ENCODE measurements at regions not wholly inside any gene's neighbourhood (a gene's known extent, or its start where the extent isn't known, plus 50 kb on each side); places are given as distances from the start of the nearest gene placed in this dataset.
A peak's percentile ranks its signal among the peaks of the same experiment; 100 is the strongest.

DNA sequence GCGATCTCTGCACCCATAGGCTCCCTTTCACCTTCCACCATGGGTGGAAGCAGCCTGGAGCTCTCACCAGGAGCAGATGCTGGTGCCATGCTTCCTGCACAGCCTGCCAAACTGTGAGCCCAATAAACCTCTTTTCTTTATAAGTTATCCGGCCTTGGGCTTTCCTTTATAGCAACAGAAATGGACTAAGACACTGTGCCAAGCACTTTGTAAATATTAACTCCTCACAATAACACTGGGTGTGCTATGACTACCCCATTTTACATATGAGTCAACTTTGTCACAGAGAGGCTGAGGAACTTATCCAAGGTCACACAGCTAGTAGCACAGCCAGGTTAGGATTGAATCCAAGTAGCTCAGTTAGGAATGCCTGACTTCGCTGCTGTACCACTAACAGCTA is 79.7 kb upstream of the KCNMA1 start:
- DNase-seq: no peak
- Mint-ChIP-seq H3K36me3 (no peaks in the 10 kb centered on the region), H3K27ac (no peak overlapping the region), H3K9me3 (no peaks in the 10 kb centered on the region), H3K4me1 (no peaks in the 10 kb centered on the region), H3K4me3 (no peak overlapping the region), H3K27me3 (ENCODE audit: low read depth in 3 of 3) (peaks cover 5 to 7% (median 6%) of the 10 kb centered on the region in 3 donors)

DNA sequence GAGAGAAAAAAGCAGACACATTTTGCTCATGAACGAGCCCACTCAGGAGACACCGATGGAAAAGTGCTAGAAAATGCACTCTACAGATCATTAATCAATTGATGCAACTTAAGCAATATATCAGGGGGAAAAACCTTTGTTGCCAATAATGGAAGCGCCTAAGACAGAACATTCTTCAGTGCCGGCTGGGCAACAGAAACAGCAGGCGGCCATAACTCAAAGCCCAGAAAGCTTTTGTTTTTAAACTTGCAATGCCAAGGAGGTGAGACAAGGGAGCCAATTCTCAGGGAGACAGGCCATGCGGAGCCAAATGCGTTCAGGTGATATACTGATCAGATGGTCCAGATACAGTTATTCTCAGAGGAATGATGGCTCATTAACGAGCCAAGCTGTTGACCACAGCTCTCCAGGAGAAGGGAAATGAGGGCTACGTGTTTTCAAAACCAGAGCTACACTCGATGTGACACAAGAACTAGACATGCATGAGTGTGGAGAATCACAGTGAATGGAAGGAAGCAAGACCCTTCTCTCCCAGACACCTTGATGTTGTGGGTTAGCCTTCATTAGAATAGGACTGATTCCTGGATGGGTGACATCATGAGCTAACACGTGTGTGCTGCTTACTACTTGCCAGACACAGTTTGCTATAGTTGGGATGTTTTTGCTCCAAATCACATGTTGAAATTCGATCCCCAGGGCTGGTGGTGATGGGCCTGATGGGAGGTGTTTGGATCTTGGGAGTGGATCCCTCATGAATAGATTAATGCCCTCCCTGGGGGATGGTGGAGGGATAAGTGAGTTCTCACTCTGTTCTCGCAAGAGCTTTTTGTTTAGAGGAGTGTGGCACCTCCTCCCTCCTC is 79.1 kb upstream of the KCNMA1 start:
- Mint-ChIP-seq H3K36me3 (no peaks in the 10 kb centered on the region), H3K27ac (no peak overlapping the region), H3K27me3 (ENCODE audit: low read depth in 3 of 3) (peaks cover 6 to 7% (median 6%) of the 10 kb centered on the region in 3 donors), H3K4me1 (peaks cover 0 to under 1% of the 10 kb centered on the region in 2 donors), H3K4me3 (no peak overlapping the region), H3K9me3 (no peaks in the 10 kb centered on the region)
- no peak for DNase-seq

DNA sequence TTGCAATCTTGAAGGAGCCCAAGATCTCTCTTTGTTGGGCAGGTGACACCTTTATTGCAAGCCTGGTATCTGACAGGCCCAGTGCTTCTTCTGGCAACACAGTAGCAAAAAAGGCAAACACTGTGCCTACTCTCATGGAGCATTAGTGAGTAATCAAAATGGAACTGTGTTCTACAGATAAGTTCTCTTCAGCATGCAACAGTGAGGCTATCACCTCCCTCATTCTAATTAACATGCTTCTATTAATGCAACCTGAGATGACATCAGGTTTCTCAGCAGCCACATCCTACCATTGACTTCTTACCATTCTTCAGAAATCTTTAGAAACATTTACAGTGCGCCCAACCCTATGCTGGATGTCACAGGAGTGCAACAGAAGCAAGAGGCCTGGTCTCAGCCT is 77.9 kb upstream of the KCNMA1 start:
- no peak for DNase-seq
- Mint-ChIP-seq H3K27me3 (ENCODE audit: low read depth in 3 of 3) (peaks cover 8 to 13% (median 11%) of the 10 kb centered on the region in 3 donors), H3K36me3 (no peaks in the 10 kb centered on the region), H3K4me3 (no peak overlapping the region), H3K9me3 (no peaks in the 10 kb centered on the region), H3K27ac (no peak overlapping the region), H3K4me1 (peaks cover 2 to 12% of the 10 kb centered on the region in 2 donors)

DNA sequence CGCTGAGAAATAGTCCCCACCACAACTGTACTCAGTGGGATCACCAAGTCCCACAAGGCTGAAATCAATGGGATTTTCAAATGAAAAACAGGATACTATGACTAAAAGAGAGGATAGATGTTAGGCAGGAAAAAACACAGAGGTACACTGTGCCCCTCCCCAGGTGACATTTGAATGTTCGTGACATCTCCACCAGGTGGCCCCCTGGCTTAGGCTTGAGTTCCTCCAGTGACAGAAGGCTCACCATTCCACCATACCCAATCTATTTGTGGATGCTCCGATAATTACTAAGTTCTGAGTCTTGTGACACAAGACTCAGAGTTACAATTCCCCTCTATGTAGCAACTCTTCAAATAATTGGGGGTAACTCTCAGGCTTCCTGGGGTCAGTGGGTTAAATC is 77.5 kb upstream of the KCNMA1 start:
- no peaks in the 10 kb centered on the region for H3K9me3 Mint-ChIP-seq
- DNase-seq: no peak
- H3K4me3 Mint-ChIP-seq: no peak overlapping the region
- peaks cover 2 to 12% of the 10 kb centered on the region in 2 donors for H3K4me1 Mint-ChIP-seq
- peaks cover 8 to 13% (median 12%) of the 10 kb centered on the region in 3 donors for H3K27me3 Mint-ChIP-seq (ENCODE audit: low read depth in 3 of 3)
- no peaks in the 10 kb centered on the region for H3K36me3 Mint-ChIP-seq
- H3K27ac Mint-ChIP-seq: no peak overlapping the region

DNA sequence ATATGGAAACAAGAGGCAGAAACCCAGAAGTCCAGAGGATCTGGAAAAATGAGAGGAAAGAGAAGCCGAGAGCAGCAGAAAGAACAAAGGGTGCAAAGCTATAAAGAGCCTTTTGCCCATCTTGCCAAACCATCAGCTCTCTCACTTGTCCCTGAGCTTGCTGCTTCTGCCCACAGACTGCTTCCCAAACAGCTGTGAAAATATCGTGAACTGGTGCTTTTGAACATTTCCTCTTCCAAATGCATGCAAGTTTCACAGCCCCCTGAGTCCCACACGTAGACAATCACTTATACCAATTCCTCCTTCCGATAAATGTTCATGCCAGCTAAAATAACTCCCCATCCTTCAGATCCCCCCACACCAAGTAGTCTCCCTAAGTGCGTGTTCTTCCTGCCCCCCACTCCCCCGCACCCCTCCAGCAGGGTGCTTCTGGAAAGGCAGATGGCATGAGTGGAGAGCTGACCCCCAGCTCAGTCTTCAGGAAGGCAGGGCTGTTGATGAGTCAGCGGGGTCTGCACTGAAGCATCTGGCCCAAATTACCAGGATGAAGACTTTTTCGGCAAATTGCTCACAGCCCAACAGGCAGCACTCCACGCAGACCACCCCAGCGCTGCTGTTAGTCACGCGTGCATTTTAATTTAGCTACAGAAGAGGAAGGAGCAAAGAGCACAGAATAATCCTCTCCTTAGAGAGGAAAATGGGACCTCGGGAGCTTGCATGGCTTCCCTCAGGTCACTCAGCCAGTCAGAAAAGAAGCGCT is 76.1 kb upstream of the KCNMA1 start:
- Mint-ChIP-seq H3K27ac (no peak overlapping the region), H3K4me3 (no peak overlapping the region), H3K4me1 (peaks cover 2 to 12% of the 10 kb centered on the region in 2 donors), H3K9me3 (no peaks in the 10 kb centered on the region), H3K36me3 (no peaks in the 10 kb centered on the region), H3K27me3 (ENCODE audit: low read depth in 3 of 3) (peaks cover 7 to 11% (median 9%) of the 10 kb centered on the region in 3 donors)
- no peak for DNase-seq

DNA sequence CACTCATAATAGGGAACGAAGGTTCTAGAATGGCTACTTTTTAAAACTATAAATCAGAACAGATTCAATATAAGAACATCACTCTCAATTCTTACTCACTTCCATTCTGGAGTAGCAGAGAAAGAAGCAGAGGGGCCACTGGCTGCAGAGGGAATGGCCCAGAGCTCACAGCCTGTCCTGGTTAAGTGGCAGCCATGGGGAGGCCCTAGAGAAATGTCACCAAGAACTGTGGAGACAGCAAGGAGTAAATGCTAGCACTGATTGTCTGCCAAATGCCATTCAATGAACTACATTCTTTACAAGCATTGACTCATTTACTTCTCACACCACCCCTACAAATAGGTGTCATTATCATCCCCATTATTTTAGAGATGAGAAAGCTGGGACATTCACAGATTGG is 74.6 kb upstream of the KCNMA1 start:
- peaks cover 2 to 12% of the 10 kb centered on the region in 2 donors for H3K4me1 Mint-ChIP-seq
- H3K9me3 Mint-ChIP-seq: no peaks in the 10 kb centered on the region
- peaks cover 7 to 11% (median 7%) of the 10 kb centered on the region in 3 donors for H3K27me3 Mint-ChIP-seq (ENCODE audit: low read depth in 3 of 3)
- no peak for DNase-seq
- H3K4me3 Mint-ChIP-seq: peak overlapping the region in 3 of 5 donors; percentile 23 to 63 (median 60)
- H3K27ac Mint-ChIP-seq: no peak overlapping the region
- no peaks in the 10 kb centered on the region for H3K36me3 Mint-ChIP-seq

DNA sequence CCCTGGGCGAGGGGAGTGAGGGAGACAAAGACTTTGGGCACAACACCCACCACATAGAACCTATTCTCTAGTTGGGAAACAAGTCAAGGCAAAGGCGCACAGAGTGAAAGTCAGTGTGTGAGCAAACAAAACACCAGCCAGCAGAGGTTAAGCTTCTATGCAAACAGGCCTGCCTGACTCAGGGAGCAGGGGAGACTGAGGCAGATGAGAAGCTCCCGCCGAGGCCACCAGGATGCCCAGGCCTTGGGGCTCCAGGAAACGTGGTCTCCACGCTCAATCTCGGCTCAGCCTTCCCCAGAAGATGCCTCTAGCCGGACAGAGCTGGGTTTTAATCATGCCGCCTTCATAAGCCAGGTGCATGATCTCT is 74.1 kb upstream of the KCNMA1 start:
- Mint-ChIP-seq H3K9me3 (no peaks in the 10 kb centered on the region), H3K27me3 (ENCODE audit: low read depth in 3 of 3) (peaks cover 7 to 12% (median 8%) of the 10 kb centered on the region in 3 donors), H3K27ac (no peak overlapping the region), H3K4me1 (peaks cover 2 to 12% of the 10 kb centered on the region in 2 donors), H3K4me3 (peak overlapping the region in 4 of 5 donors; percentile 10 to 75 (median 38)), H3K36me3 (no peaks in the 10 kb centered on the region)
- DNase-seq: no peak

DNA sequence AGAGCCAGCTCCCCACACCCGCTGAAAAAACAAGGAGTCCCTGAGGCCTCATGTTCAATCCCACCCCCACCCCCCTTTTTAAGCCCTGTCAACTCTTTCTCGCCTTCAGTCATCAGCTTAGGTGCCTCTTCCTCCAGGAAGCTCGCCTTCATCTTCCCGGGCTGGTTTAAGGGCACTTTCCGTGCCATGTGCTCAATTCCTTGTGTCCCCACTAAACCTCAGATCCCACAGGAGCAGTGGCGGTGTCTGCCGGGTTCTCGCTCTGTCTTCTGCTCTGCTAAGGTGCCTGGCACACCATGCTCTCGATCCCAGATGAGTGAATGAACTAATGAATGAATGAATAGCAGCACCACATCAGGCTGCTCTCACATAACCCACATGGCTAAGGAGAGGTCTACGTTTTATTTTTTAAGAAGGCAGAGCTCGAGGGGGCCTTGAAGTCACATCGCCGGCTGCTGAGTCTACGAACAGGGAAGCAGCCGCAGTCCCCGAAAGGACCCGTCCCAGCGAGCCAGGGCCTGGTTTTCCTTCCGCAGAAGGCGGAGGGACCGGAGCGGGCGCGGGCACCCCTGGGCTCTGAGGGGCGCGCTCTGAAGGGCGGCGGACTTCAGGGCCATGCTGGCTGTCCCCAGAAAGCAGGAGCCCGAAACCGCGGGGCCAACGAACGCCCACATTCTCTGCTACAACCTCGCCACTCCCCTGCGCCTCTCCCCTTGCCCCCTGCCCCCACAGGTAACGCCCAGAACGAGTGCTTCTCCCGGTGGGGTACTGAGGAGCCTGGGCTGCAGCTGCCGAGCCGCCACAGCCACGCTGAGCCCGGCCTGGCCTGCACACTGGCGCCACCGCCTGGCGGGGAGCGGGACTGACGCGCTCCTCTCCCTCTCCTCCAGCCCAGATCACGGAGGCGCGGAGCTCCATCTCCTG is 73.4 kb upstream of the KCNMA1 start:
- H3K9me3 Mint-ChIP-seq: no peaks in the 10 kb centered on the region
- H3K4me1 Mint-ChIP-seq: peaks cover 2 to 12% of the 10 kb centered on the region in 2 donors
- H3K36me3 Mint-ChIP-seq: no peaks in the 10 kb centered on the region
- DNase-seq: peak; percentile 52 to 70 (median 64)
- peak overlapping the region; percentile 59 to 75 (median 70) for H3K4me3 Mint-ChIP-seq
- H3K27me3 Mint-ChIP-seq (ENCODE audit: low read depth in 3 of 3): peaks cover 6 to 12% (median 9%) of the 10 kb centered on the region in 3 donors
- no peak overlapping the region for H3K27ac Mint-ChIP-seq

DNA sequence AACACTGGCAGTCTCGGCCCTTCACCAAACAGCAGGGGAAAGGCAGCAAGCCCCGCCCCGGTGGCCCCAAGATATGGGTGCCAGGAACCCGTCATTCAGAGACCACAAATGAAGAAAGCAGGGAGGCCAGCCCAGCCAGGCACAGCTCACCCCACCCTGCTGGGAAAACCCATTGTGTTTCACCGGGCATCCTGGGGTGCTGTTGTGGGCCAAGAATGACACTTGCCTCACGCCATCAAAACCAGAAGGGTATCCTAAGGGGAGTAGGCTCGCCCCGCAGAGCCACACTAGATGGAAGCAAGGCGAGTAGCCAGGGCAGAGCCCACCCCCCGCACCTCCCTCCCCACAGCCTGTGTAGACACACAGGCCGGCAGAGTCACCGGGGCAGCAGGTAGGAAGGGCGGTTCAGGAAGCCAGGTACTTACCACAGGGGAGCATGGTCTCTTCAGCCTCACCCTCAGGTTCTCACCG is 72.5 kb upstream of the KCNMA1 start:
- Mint-ChIP-seq H3K27ac (no peak overlapping the region), H3K27me3 (ENCODE audit: low read depth in 3 of 3) (peaks cover 4 to 12% (median 12%) of the 10 kb centered on the region in 3 donors), H3K36me3 (no peaks in the 10 kb centered on the region), H3K9me3 (no peaks in the 10 kb centered on the region), H3K4me3 (no peak overlapping the region), H3K4me1 (peaks cover 2 to 12% of the 10 kb centered on the region in 2 donors)
- DNase-seq: no peak

DNA sequence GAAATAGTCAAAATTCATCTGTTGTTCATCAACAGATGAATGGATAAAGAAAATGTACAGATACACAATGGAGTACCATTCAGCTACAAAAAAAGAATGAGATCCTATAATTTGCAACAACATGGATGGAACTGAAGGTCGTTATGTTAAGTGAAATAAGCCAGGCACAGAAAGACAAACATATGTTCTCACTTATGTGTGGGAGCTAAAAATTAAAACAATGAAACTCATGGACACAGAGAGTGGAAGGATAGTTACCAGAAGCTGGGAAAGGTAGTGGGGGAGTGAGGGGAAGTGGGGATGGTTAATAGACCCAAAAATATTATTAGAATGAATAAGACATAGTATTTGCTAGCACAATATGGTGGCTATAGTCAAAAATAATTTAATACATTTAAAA is 70.0 kb upstream of the KCNMA1 start:
- H3K4me1 Mint-ChIP-seq: peaks cover 2 to 12% of the 10 kb centered on the region in 2 donors
- no peak overlapping the region for H3K4me3 Mint-ChIP-seq
- no peaks in the 10 kb centered on the region for H3K36me3 Mint-ChIP-seq
- peaks cover 6 to 12% (median 10%) of the 10 kb centered on the region in 3 donors for H3K27me3 Mint-ChIP-seq (ENCODE audit: low read depth in 3 of 3)
- no peak for DNase-seq
- H3K27ac Mint-ChIP-seq: no peak overlapping the region
- no peaks in the 10 kb centered on the region for H3K9me3 Mint-ChIP-seq

DNA sequence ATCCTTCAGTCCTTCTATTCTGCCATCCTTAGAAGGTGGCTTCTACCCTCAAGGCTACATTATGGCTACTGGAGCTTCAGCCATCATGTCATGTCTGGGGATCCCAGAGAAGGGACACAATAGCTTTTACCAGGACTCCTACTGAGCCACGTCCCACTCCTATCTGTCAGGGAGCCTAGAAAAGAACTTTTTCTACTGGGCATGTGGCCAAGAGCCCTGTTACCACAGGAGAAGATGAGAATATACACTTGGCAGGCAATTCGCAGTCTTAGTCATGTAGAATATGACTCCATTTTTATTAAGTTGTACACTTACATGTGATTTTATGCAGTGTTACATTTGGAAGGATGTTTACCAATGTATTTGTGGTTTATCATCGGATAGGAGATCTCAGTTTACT is 64.6 kb upstream of the KCNMA1 start:
- no peaks in the 10 kb centered on the region for H3K36me3 Mint-ChIP-seq
- peaks cover 3 to 10% (median 6%) of the 10 kb centered on the region in 3 donors for H3K27me3 Mint-ChIP-seq (ENCODE audit: low read depth in 3 of 3)
- no peak overlapping the region for H3K4me3 Mint-ChIP-seq
- H3K27ac Mint-ChIP-seq: no peak overlapping the region
- DNase-seq: no peak
- H3K9me3 Mint-ChIP-seq: no peaks in the 10 kb centered on the region
- no peaks in the 10 kb centered on the region for H3K4me1 Mint-ChIP-seq

DNA sequence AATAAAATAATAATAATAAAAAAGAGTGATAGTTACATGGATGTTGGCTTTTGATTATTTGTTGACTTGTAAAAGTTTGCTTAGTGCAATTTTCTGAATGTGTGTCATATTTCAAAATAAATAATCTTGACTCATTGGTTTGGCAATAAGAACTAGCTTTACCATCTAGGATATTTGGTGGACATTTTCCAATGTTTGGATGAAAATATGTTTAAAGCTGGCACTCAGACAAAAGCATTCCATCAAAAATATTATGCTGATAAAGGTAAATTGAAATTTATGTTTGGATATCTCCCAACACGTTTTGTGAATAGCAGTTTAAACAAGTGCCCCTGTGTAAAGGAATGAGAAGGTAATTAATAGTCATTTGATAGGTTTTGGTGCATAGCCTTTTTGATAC is 62.5 kb upstream of the KCNMA1 start:
- Mint-ChIP-seq H3K4me3 (no peak overlapping the region), H3K4me1 (no peaks in the 10 kb centered on the region), H3K36me3 (no peaks in the 10 kb centered on the region), H3K27me3 (ENCODE audit: low read depth in 3 of 3) (peaks cover 2 to 6% (median 5%) of the 10 kb centered on the region in 3 donors), H3K27ac (no peak overlapping the region), H3K9me3 (no peaks in the 10 kb centered on the region)
- DNase-seq: no peak

DNA sequence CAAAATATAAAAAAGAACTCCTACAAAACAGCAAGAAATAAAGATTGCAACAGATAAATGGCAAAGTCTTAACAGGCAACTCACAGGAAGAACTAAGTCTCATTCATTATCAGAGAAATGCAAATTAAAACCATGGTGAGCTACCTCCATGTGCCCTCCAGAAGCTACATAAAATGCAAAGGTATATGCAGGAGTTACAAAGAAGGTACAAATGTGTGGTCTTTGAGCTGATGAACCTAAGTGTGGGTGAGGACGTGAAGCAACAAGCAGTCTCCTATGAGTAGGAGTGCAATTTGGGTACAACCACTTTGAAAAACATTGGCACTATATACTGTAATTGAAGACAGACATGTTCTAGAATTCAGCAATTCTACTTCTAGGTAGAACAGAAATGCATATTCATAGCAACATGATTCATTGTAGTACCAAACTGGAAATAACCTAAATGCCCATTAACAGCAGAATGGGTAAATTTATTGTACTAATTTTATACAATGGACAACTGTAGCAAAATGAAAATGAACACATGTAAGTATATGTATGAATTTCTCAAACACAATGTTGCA is 61.6 kb upstream of the KCNMA1 start:
- no peaks in the 10 kb centered on the region for H3K36me3 Mint-ChIP-seq
- H3K27ac Mint-ChIP-seq: no peak overlapping the region
- no peaks in the 10 kb centered on the region for H3K9me3 Mint-ChIP-seq
- H3K27me3 Mint-ChIP-seq (ENCODE audit: low read depth in 3 of 3): peaks cover 2 to 5% (median 3%) of the 10 kb centered on the region in 3 donors
- no peak overlapping the region for H3K4me3 Mint-ChIP-seq
- DNase-seq: no peak
- H3K4me1 Mint-ChIP-seq: no peaks in the 10 kb centered on the region

All from immature natural killer cell (primary cell).